ENCODE measurements at regions not wholly inside any gene's neighbourhood (a gene's known extent, or its start where the extent isn't known, plus 50 kb on each side); places are given as distances from the start of the nearest gene placed in this dataset.

- Mint-ChIP-seq H3K36me3 (ENCODE audit: low read depth) (no peaks in the 10 kb centered on the region), H3K4me1 (no peaks in the 10 kb centered on the region), H3K9me3 (peaks cover 4% of the 10 kb centered on the region), H3K4me3 (no peak overlapping the region), H3K27ac (ENCODE audit: unreplicated experiment) (no peak overlapping the region), H3K27me3 (ENCODE audit: low read depth) (no peaks in the 10 kb centered on the region)
- no peak for DNase-seq (ENCODE audit: low read depth, low spot score)
- no peak for TF ChIP-seq CTCF (conservative IDR thresholded peaks at IDR 0.05)
Observed at GRCh38 chr15:46258056-46258455, 623.2 kb downstream of the SQOR start.

GRCh38 chr15:46260937-46261336 lies 626.1 kb downstream of the SQOR start:
- TF ChIP-seq CTCF (conservative IDR thresholded peaks at IDR 0.05) = no peak
- Mint-ChIP-seq H3K4me3 (no peak overlapping the region), H3K27me3 (ENCODE audit: low read depth) (no peaks in the 10 kb centered on the region), H3K27ac (ENCODE audit: unreplicated experiment) (no peak overlapping the region), H3K36me3 (ENCODE audit: low read depth) (no peaks in the 10 kb centered on the region), H3K9me3 (peaks cover 4% of the 10 kb centered on the region), H3K4me1 (no peaks in the 10 kb centered on the region)
- no peak for DNase-seq (ENCODE audit: low read depth, low spot score)

- no peak for TF ChIP-seq CTCF (conservative IDR thresholded peaks at IDR 0.05)
- no peak overlapping the region for H3K4me3 Mint-ChIP-seq
- DNase-seq (ENCODE audit: low read depth, low spot score) = no peak
- no peaks in the 10 kb centered on the region for H3K4me1 Mint-ChIP-seq
- H3K9me3 Mint-ChIP-seq = no peaks in the 10 kb centered on the region
- no peak overlapping the region for H3K27ac Mint-ChIP-seq (ENCODE audit: unreplicated experiment)
- H3K27me3 Mint-ChIP-seq (ENCODE audit: low read depth) = peaks cover 3% of the 10 kb centered on the region
- H3K36me3 Mint-ChIP-seq (ENCODE audit: low read depth) = no peaks in the 10 kb centered on the region
Observed at GRCh38 chr15:46265664-46266347, 631.0 kb downstream of the SQOR start.

- H3K27me3 Mint-ChIP-seq (ENCODE audit: low read depth) = peaks cover 3% of the 10 kb centered on the region
- H3K4me1 Mint-ChIP-seq = no peaks in the 10 kb centered on the region
- TF ChIP-seq CTCF (conservative IDR thresholded peaks at IDR 0.05) = no peak
- no peak for DNase-seq (ENCODE audit: low read depth, low spot score)
- H3K9me3 Mint-ChIP-seq = no peaks in the 10 kb centered on the region
- H3K27ac Mint-ChIP-seq (ENCODE audit: unreplicated experiment) = no peak overlapping the region
- no peak overlapping the region for H3K4me3 Mint-ChIP-seq
- no peaks in the 10 kb centered on the region for H3K36me3 Mint-ChIP-seq (ENCODE audit: low read depth)
Observed at GRCh38 chr15:46266661-46267060, 631.8 kb downstream of the SQOR start.

GRCh38 chr15:46270481-46271147 lies 635.8 kb downstream of the SQOR start:
- Mint-ChIP-seq H3K4me1 (no peaks in the 10 kb centered on the region), H3K4me3 (no peak overlapping the region), H3K27ac (ENCODE audit: unreplicated experiment) (no peak overlapping the region), H3K36me3 (ENCODE audit: low read depth) (no peaks in the 10 kb centered on the region), H3K9me3 (no peaks in the 10 kb centered on the region), H3K27me3 (ENCODE audit: low read depth) (peaks cover 5% of the 10 kb centered on the region)
- DNase-seq (ENCODE audit: low read depth, low spot score) = no peak
- TF ChIP-seq CTCF (conservative IDR thresholded peaks at IDR 0.05) = no peak
